GM20000 (cell line): ENCODE measurements at regions not wholly inside any gene's neighbourhood (a gene's known extent, or its start where the extent isn't known, plus 50 kb on each side); places are given as distances from the start of the nearest gene placed in this dataset.

Experiments used
- DNase-seq: peaks from one replicate; pipeline ENCODE4 v3.0.0; 2012; ENCODE audit warnings: low spot score
- TF ChIP-seq, protein P1 (sequence below): IDR thresholded peaks from 2 replicates; pipeline ENCODE4 v1.5.1; 2012; ENCODE audit warnings: mild to moderate bottlenecking, control low read depth; ENCODE audit errors: extremely low read depth, missing control alignments

DNA sequence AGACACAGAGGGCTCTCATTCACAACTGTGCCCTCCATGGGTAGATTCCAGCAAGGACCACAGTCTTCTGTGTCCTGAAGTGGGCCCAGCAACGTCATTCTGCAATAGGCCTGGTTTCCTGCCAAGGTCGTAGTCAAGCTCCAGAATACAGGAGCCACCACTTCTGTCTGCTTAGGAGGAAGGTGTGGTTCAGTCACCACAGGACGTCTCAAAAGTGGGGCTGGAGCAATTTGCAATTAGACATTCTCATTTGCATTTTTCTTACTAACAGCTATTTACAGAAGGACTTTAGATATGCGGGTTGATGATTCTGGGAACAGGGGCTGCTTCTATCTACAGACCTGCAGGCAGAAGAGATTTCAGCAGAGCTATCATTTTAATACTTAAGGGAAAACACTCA lies 58.7 kb upstream of the MYRIP start:
- TF ChIP-seq, protein P1, sequence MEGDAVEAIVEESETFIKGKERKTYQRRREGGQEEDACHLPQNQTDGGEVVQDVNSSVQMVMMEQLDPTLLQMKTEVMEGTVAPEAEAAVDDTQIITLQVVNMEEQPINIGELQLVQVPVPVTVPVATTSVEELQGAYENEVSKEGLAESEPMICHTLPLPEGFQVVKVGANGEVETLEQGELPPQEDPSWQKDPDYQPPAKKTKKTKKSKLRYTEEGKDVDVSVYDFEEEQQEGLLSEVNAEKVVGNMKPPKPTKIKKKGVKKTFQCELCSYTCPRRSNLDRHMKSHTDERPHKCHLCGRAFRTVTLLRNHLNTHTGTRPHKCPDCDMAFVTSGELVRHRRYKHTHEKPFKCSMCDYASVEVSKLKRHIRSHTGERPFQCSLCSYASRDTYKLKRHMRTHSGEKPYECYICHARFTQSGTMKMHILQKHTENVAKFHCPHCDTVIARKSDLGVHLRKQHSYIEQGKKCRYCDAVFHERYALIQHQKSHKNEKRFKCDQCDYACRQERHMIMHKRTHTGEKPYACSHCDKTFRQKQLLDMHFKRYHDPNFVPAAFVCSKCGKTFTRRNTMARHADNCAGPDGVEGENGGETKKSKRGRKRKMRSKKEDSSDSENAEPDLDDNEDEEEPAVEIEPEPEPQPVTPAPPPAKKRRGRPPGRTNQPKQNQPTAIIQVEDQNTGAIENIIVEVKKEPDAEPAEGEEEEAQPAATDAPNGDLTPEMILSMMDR: no peak
- no peak for DNase-seq

DNA sequence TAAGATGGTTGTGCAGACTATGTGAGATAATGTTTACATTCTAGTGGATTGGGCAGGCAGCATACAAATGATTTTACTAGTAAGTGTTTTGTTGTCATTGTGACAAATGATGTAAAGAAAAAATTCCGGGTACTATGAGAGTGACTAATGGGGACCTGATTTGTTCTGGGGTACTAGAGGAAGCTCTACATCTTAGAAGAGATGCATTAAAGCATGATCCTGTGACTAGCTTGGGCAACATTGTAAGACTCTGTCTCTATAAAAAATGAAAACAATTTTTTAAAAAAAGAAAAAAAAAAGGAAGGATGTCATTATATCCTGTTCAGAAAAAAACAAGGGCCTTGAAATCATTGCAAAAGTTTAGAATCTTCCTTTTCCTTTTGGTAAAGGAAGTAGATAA lies 58.1 kb upstream of the MYRIP start:
- TF ChIP-seq, protein P1: no peak
- no peak for DNase-seq

DNA sequence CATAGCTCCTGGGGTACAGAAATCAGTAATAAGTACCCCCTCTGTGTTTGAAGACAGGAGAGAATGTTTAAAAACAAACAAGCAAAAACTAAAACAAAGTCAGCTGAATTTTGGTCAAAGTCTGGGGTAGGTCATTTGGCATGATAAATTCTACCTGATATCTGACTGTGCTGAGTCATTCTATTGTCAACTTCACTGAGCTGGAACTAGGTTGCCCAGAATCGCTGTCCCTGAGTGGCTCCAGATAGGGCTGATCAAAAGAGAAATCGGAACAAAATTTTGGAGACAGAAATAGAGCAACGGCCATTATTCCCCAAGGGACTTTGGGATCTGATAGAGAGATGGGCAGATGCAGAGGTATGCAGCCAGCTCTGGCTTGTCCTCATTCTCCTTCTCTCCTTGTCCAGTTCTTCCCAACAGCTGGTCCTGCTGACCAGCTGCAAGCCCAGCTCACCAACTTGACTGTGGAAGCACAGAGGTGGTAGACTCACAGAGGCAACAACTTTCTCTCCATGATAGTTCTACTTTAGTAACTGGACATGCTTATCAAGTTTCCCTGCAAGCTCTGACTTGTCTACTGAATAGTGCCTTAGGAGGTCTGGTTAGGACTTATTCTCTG lies 57.3 kb upstream of the MYRIP start:
- TF ChIP-seq, protein P1: no peak
- DNase-seq: no peak

DNA sequence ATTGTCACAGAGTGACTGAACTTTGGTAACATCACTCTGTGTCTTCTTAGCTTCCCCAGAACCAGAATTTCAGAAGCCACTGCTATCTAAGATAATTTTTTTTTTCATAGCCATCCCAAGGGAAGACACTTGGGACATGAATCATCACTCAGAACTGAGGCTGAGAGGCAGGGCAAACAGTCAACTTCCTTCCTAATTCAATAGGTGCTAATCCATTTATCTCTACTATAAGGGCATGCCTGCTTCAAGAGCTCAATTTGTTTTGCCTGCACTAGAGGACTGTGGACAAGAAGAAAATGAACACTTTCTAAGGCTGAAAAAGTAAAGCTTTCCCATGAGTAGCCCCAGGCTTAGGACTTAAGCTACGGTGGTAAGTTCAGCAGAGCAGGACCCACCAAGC lies 56.7 kb upstream of the MYRIP start:
- TF ChIP-seq, protein P1: no peak
- DNase-seq: no peak

DNA sequence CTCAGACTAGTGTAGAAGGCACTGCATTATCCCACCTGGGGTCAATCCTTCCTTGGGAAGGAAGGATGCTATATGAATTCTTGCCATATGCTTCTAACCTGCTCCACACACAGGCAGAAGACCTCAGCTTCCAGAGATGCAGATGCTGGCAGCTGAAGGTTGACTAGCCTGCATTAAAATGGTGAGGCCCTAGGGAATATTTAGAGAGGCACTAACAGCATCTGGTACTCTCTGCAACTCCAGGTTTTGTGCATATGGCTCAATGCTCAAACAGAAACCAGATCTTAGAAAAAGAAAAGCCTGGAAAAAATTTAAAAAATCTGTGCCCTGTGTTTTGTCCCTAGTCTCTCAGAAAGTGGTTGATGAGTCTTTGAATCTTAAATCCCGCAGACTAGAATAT lies 56.0 kb upstream of the MYRIP start:
- no peak for DNase-seq
- TF ChIP-seq, protein P1: no peak

DNA sequence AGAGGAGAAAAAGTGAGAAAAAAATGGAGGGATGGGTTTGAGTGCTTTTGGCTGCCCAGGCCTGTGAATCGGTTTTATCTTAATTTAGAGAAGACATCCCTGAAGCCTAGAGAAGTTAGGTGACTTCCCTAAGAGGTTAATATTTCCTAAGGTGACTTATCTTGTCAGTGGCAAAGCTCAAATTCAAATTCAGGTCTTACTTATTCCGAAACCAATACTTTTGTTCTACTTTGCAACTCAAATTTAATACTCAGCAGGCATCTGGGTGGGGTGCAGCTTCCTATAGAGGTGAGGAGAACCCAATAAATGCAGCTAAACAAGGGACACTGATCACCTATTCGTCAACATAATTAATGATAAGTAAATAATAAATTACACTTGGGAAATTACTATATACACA lies 54.9 kb upstream of the MYRIP start:
- no peak for DNase-seq
- TF ChIP-seq, protein P1: no peak

DNA sequence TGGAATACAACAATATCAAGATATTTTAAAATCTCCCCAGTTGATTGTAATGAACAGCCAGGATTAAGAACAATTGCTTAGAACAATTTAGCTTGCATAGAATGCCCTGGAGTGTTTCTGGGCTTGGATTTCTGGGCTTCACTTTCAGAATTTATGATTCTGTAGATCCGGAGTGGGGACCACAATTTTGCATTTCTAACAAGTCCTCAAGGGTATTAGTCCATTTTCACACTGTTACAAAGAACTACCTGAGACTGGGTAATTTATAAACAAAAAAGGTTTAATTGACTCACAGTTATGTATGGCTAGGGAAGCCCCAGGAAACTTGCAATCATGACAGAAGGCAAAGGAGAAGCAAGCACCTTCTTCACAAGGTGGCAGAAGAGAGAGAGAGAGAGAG lies 54.3 kb upstream of the MYRIP start:
- DNase-seq: no peak

More for the DNA sequence above, 54.3 kb upstream of the MYRIP start:
- TF ChIP-seq, protein P1: no peak
